Endothelial cell of umbilical vein (primary cell): ENCODE measurements at regions not wholly inside any gene's neighbourhood (a gene's known extent, or its start where the extent isn't known, plus 50 kb on each side); places are given as distances from the start of the nearest gene placed in this dataset.

Experiments used
- BruUV-seq: library from RNA; stranded (reverse); fragments of 400-500 nt; replicated peaks from 2 replicates; lab custom pipeline; 2021; lab: Mats Ljungman, UMichigan
- CTCF ChIA-PET: fragments of 300-600, 350-600 bp; sonication (Branson Sonifier 250); formaldehyde crosslinking; loops from one replicate; lab custom pipeline; 2021; ENCODE audit warnings: antibody characterized with exemption, inconsistent platforms; lab: Charles Lee
- POLR2A ChIA-PET: fragments of 300-600, 350-600 bp; sonication (Branson Sonifier 250); formaldehyde crosslinking; loops from one replicate; lab custom pipeline; 2021; ENCODE audit warnings: antibody characterized with exemption, inconsistent platforms; lab: Charles Lee
- DNase-seq: peaks from one replicate; pipeline ENCODE4 v3.0.0-alpha.2; 2011; ENCODE audit warnings: low read depth, low spot score
- FAIRE-seq: peaks from 2 replicates; lab custom pipeline; 2011; peaks lifted over from hg19 to GRCh38; lab: Jason Lieb, UNC
- H2AFZ ChIP-seq: 2 replicates; pipeline ENCODE4 v1.6.0; 2012; ENCODE audit warnings: low read depth, low read length, control low read depth, inconsistent platforms
- H3K27ac ChIP-seq: 2 replicates; pipeline ENCODE4 v1.5.1; 2011; ENCODE audit warnings: low read depth, mild to moderate bottlenecking, control low read depth, low read length, moderate library complexity; ENCODE audit not compliant: insufficient read depth
- H3K27me3 ChIP-seq, 2 experiments: 2 replicates each; pipeline versions ENCODE4 v1.6.0 to v1.6.1; 2011; ENCODE audit warnings: low read length in 2 of 2, mixed read lengths in 1 of 2; ENCODE audit not compliant: control insufficient read depth in 2 of 2, insufficient read depth in 2 of 2
- H3K36me3 ChIP-seq, 2 experiments: 2 replicates in 1 of 2; 3 replicates in 1 of 2; pipeline ENCODE4 v1.5.1; 2011; ENCODE audit warnings: low read length in 2 of 2, mild to moderate bottlenecking in 1 of 2, moderate library complexity in 1 of 2; ENCODE audit not compliant: control insufficient read depth in 2 of 2, insufficient read depth in 2 of 2; ENCODE audit errors: extremely low read depth in 1 of 2
- H3K4me1 ChIP-seq: 3 replicates; pipeline ENCODE4 v1.5.1; 2011; ENCODE audit warnings: mild to moderate bottlenecking, low read length; ENCODE audit not compliant: control insufficient read depth, insufficient read depth; ENCODE audit errors: extremely low read depth
- H3K4me2 ChIP-seq: 2 replicates; pipeline ENCODE4 v1.6.1; 2011; ENCODE audit warnings: low read length, control low read depth, mixed read lengths; ENCODE audit not compliant: insufficient read depth
- H3K4me3 ChIP-seq, 3 experiments: fragments of 200-600 bp in 1 of 3; sonication (generic), shearing (Covaris generic) in 1 of 3; replicated peaks in 1 of 3; 2 replicates each; pipeline ENCODE4 v1.5.1; 2011 to 2016; ENCODE audit warnings: control low read depth in 3 of 3, low read length in 3 of 3, mild to moderate bottlenecking in 2 of 3, inconsistent platforms in 1 of 3, low read depth in 1 of 3, moderate library complexity in 1 of 3; ENCODE audit not compliant: insufficient read depth in 1 of 3
- H3K79me2 ChIP-seq: 2 replicates; pipeline ENCODE4 v1.6.0; 2012; ENCODE audit warnings: low read length, inconsistent platforms; ENCODE audit not compliant: control insufficient read depth, insufficient read depth
- H3K9ac ChIP-seq: replicated peaks from 2 replicates; pipeline ENCODE3; 2011; ENCODE audit warnings: low read length, control low read depth; ENCODE audit not compliant: insufficient read depth; ENCODE audit errors: extremely low read depth
- H3K9me1 ChIP-seq: replicated peaks from 3 replicates; pipeline ENCODE4 v1.6.0; 2011; ENCODE audit warnings: mild to moderate bottlenecking, low read length; ENCODE audit not compliant: control insufficient read depth, insufficient read depth; ENCODE audit errors: extremely low read depth
- H3K9me3 ChIP-seq: replicated peaks from 2 replicates; pipeline ENCODE4 v1.5.1; 2012; ENCODE audit warnings: low read length, inconsistent platforms; ENCODE audit not compliant: control insufficient read depth, insufficient read depth
- H4K20me1 ChIP-seq: replicated peaks from 2 replicates; pipeline ENCODE3; 2011; ENCODE audit warnings: mild to moderate bottlenecking, low read length; ENCODE audit not compliant: control insufficient read depth, insufficient read depth; ENCODE audit errors: extremely low read depth
- EZH2 ChIP-seq: IDR thresholded peaks from 2 replicates; pipeline ENCODE4 v1.6.1; 2012; ENCODE audit warnings: borderline replicate concordance, low read depth, mild to moderate bottlenecking, moderate library complexity, low read length, inconsistent platforms; ENCODE audit not compliant: severe bottlenecking
- FOS ChIP-seq: IDR thresholded peaks from 2 replicates; pipeline ENCODE4 v1.6.1; 2011; ENCODE audit warnings: mild to moderate bottlenecking, low read length, moderate library complexity, borderline replicate concordance; ENCODE audit not compliant: insufficient read depth
- GATA2 ChIP-seq: IDR thresholded peaks from 2 replicates; pipeline ENCODE4 v1.7.0; 2011; ENCODE audit warnings: low read depth, mild to moderate bottlenecking, moderate library complexity, mixed read lengths, low read length; ENCODE audit not compliant: insufficient read length, insufficient read depth
- JUN ChIP-seq: IDR thresholded peaks from 2 replicates; pipeline ENCODE4 v1.6.1; 2011; ENCODE audit warnings: borderline replicate concordance, low read depth; ENCODE audit not compliant: insufficient read length, insufficient read depth
- MYC ChIP-seq: IDR thresholded peaks from one replicate; pipeline ENCODE4 v1.6.1; 2011; ENCODE audit warnings: mild to moderate bottlenecking, low read depth, low read length
- POLR2A ChIP-seq: IDR thresholded peaks from 2 replicates; pipeline ENCODE4 v1.6.1; 2012; ENCODE audit warnings: low read depth, mild to moderate bottlenecking, control low read depth, low read length
- POLR2AphosphoS5 ChIP-seq: IDR thresholded peaks from 2 replicates; pipeline ENCODE4 v1.6.1; 2012; ENCODE audit warnings: low read depth, mild to moderate bottlenecking, control low read depth, low read length, moderate library complexity; ENCODE audit not compliant: insufficient read depth
- dilution Hi-C: fragments of 300-500 bp; cut with MboI; formaldehyde crosslinking; loops from one replicate; pipeline ENCODE4 v1.15.0; 2019; ENCODE audit warnings: low sequenced_read_pairs; ENCODE audit not compliant: extremely low pct_ligation_motif_present
- intact Hi-C: fragments of 100-400 bp; cut with micrococcal nuclease; formaldehyde crosslinking; loops from one replicate; pipeline ENCODE4 v1.10.0; 2022
- TF ChIP-seq, protein P1 (sequence below), 2 donors: IDR thresholded peaks; 1 replicate in 1 of 2; 2 replicates in 1 of 2; pipeline ENCODE4 v1.5.1; 2011; ENCODE audit warnings: low read length in 2 of 2, mild to moderate bottlenecking in 2 of 2, moderate library complexity in 2 of 2, control low read depth in 1 of 2, inconsistent platforms in 1 of 2, low read depth in 1 of 2; ENCODE audit not compliant: insufficient read depth in 1 of 2; ENCODE audit errors: extremely low read depth in 1 of 2
- TF ChIP-seq, protein P2 (sequence below): IDR thresholded peaks from 2 replicates; pipeline ENCODE4 v1.6.1; 2011; ENCODE audit not compliant: insufficient read depth, insufficient read length

DNA sequence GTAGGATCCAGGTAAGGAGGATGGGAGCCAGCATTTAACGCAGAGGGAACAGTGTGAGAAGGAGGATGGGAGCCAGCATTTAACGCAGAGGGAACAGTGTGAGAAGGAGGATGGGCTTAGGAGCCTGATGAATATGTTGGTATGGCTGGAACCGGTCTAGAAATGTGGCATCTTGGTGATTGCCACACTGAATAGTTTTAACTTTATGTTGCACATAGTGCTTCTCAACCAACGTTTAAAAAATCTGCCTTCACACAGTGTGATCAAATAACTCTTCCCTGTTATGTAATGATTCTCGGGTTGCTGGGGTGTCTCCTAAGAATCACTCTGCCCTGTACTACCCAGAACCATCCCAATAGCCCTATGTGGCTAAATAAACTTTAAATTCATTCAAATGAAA, 146.9 kb upstream of the DUSP10 start:
- H2AFZ ChIP-seq: no peak overlapping the region
- no peak for DNase-seq
- H3K4me2 ChIP-seq: no peak overlapping the region
- H3K4me3 ChIP-seq: no peak overlapping the region
- H3K27ac ChIP-seq: no peak overlapping the region
- H3K9me3 ChIP-seq: no peaks in the 10 kb centered on the region
- no peak overlapping the region for H3K9ac ChIP-seq
- ChIA-PET CTCF (no interaction called here), POLR2A (no interaction called here)
- no peaks in the 10 kb centered on the region for H3K79me2 ChIP-seq
- no peaks in the 10 kb centered on the region for H3K36me3 ChIP-seq
- intact Hi-C loops (no loop called here), dilution Hi-C loops (no loop called here)
- BruUV-seq: no TSS peak
- no peaks in the 10 kb centered on the region for H3K9me1 ChIP-seq
- H3K27me3 ChIP-seq: peaks cover 2 to 5% of the 10 kb centered on the region in 2 experiments
- H4K20me1 ChIP-seq: no peaks in the 10 kb centered on the region
- no peaks in the 10 kb centered on the region for H3K4me1 ChIP-seq
- no peak for FAIRE-seq
- TF ChIP-seq JUN: no peak
- no peak for TF ChIP-seq FOS
- no peak for TF ChIP-seq EZH2
- TF ChIP-seq POLR2A: no peak
- TF ChIP-seq MYC: no peak
- TF ChIP-seq POLR2AphosphoS5: no peak

DNA sequence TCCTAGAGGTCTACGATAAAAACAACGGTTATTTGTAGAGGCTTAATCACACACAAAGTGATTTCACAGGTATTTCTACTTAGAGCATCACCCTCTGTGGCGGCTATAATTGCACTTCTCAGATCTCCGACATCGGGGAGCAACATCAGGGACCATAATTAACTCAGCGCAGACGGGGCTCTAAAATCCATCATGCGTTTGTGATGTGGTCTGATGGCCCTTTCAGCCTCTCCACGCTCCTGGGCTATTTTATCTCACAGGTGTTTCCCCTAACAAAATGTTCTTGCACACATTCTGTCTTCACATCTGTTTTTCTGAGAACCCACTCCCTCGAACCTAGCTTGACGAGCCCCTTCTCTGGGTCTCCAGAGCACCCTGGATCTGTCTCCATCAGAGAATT, 146.3 kb upstream of the DUSP10 start:
- Histone ChIP-seq H2AFZ (no peak overlapping the region), H3K79me2 (no peaks in the 10 kb centered on the region), H3K27me3 (peaks cover 2 to 5% of the 10 kb centered on the region in 2 experiments), H3K9me3 (no peaks in the 10 kb centered on the region), H3K4me3 (no peak overlapping the region), H3K4me1 (no peaks in the 10 kb centered on the region), H3K4me2 (no peak overlapping the region), H3K9me1 (no peaks in the 10 kb centered on the region), H4K20me1 (no peaks in the 10 kb centered on the region), H3K9ac (no peak overlapping the region), H3K27ac (no peak overlapping the region), H3K36me3 (no peaks in the 10 kb centered on the region)
- FAIRE-seq: no peak
- dilution Hi-C loops (no loop called here), intact Hi-C loops (no loop called here)
- TF ChIP-seq MYC (no peak), GATA2 (no peak), POLR2AphosphoS5 (no peak), JUN (no peak), FOS (no peak), POLR2A (no peak), EZH2 (no peak)
- TF ChIP-seq, protein P1, sequence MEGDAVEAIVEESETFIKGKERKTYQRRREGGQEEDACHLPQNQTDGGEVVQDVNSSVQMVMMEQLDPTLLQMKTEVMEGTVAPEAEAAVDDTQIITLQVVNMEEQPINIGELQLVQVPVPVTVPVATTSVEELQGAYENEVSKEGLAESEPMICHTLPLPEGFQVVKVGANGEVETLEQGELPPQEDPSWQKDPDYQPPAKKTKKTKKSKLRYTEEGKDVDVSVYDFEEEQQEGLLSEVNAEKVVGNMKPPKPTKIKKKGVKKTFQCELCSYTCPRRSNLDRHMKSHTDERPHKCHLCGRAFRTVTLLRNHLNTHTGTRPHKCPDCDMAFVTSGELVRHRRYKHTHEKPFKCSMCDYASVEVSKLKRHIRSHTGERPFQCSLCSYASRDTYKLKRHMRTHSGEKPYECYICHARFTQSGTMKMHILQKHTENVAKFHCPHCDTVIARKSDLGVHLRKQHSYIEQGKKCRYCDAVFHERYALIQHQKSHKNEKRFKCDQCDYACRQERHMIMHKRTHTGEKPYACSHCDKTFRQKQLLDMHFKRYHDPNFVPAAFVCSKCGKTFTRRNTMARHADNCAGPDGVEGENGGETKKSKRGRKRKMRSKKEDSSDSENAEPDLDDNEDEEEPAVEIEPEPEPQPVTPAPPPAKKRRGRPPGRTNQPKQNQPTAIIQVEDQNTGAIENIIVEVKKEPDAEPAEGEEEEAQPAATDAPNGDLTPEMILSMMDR (IDR thresholded peaks at IDR 0.05; ENCODE audit: extremely low read depth in 1 of 2, insufficient read depth in 1 of 2, low read depth in 1 of 2, low read length in 2 of 2): no peak
- TF ChIP-seq, protein P2, sequence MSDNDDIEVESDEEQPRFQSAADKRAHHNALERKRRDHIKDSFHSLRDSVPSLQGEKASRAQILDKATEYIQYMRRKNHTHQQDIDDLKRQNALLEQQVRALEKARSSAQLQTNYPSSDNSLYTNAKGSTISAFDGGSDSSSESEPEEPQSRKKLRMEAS: no peak
- no peak for DNase-seq
- no TSS peak for BruUV-seq
- POLR2A ChIA-PET: no interaction called here
- CTCF ChIA-PET: no interaction called here
